DOHH2 (cell line): ENCODE measurements at regions not wholly inside any gene's neighbourhood (a gene's known extent, or its start where the extent isn't known, plus 50 kb on each side); places are given as distances from the start of the nearest gene placed in this dataset.
"Not testable (repeated sequence)": the region's sequence is repeated elsewhere in the genome, so short reads cannot be mapped to it uniquely, and the experiment has no call there.

Experiments used
- H3F3A ChIP-seq: fragments of 200-600 bp; sonication (generic), shearing (Covaris generic); 2 replicates; pipeline ENCODE4 v1.6.0; 2016; ENCODE audit warnings: antibody characterized with exemption, mild to moderate bottlenecking; ENCODE audit not compliant: control insufficient read depth, insufficient read depth
- H3K27ac ChIP-seq: fragments of 200-600 bp; sonication (generic); 2 replicates; pipeline ENCODE4 v1.5.1; 2014; ENCODE audit warnings: low read depth, mild to moderate bottlenecking, low read length, moderate library complexity
- H3K27me3 ChIP-seq: fragments of 200-600 bp; sonication (generic); 2 replicates; pipeline ENCODE4 v1.6.1; 2014; ENCODE audit warnings: mild to moderate bottlenecking, low read length, mixed read lengths; ENCODE audit not compliant: control insufficient read depth
- H3K36me3 ChIP-seq: fragments of 200-600 bp; sonication (generic); 2 replicates; pipeline ENCODE4 v1.6.1; 2014; ENCODE audit warnings: mild to moderate bottlenecking, low read length, moderate library complexity, mixed read lengths; ENCODE audit not compliant: control insufficient read depth
- H3K4me1 ChIP-seq: fragments of 200-600 bp; sonication (generic); 2 replicates; pipeline ENCODE4 v1.6.1; 2014; ENCODE audit warnings: mild to moderate bottlenecking, low read length, mixed read lengths; ENCODE audit not compliant: control insufficient read depth
- H3K4me2 ChIP-seq: fragments of 200-600 bp; sonication (generic); 2 replicates; pipeline ENCODE4 v1.6.0; 2014; ENCODE audit warnings: mild to moderate bottlenecking, low read length, moderate library complexity
- H3K4me3 ChIP-seq: fragments of 200-600 bp; sonication (generic); 2 replicates; pipeline ENCODE4 v1.5.1; 2014; ENCODE audit warnings: mild to moderate bottlenecking, low read length, mixed read lengths
- H3K79me2 ChIP-seq: fragments of 200-600 bp; sonication (generic); 2 replicates; pipeline ENCODE4 v1.6.1; 2014; ENCODE audit warnings: mild to moderate bottlenecking, low read length, mixed read lengths; ENCODE audit not compliant: control insufficient read depth
- H3K9me2 ChIP-seq: fragments of 200-600 bp; sonication (generic); replicated peaks from 2 replicates; pipeline ENCODE4 v1.6.1; 2014; ENCODE audit warnings: mild to moderate bottlenecking, low read length, mixed read lengths; ENCODE audit not compliant: control insufficient read depth
- H3K9me3 ChIP-seq: fragments of 200-600 bp; sonication (generic); 2 replicates; pipeline ENCODE4 v1.6.1; 2014; ENCODE audit warnings: antibody characterized with exemption, low read length, mixed read lengths; ENCODE audit not compliant: control insufficient read depth, insufficient read depth
- H4K20me1 ChIP-seq: fragments of 200-600 bp; sonication (generic); 2 replicates; pipeline ENCODE4 v1.6.0; 2014; ENCODE audit warnings: low read depth, mild to moderate bottlenecking, antibody characterized with exemption, low read length, moderate library complexity; ENCODE audit not compliant: control insufficient read depth, insufficient read depth
- CTCF ChIP-seq: fragments of 200-600 bp; sonication (generic); IDR thresholded peaks from one replicate; pipeline ENCODE4 v1.5.1; 2014; ENCODE audit warnings: antibody characterized with exemption, mild to moderate bottlenecking, low read depth, low read length; ENCODE audit not compliant: poor library complexity, severe bottlenecking
- EZH2phosphoT487 ChIP-seq: fragments of 200-600 bp; sonication (generic); IDR thresholded peaks from 2 replicates; pipeline ENCODE4 v1.6.1; 2017; ENCODE audit warnings: borderline replicate concordance, mild to moderate bottlenecking, antibody characterized with exemption, low read length, moderate library complexity, mixed read lengths

GRCh38 chr14:101683365-101683764 lies 78.1 kb upstream of the PPP2R5C start:
- Histone ChIP-seq H3K9me2 (no peaks in the 10 kb centered on the region), H3K36me3 (no peaks in the 10 kb centered on the region), H3F3A (no peaks in the 10 kb centered on the region), H3K9me3 (no peaks in the 10 kb centered on the region), H3K4me3 (no peak overlapping the region), H3K27ac (no peak overlapping the region), H3K4me1 (no peaks in the 10 kb centered on the region), H4K20me1 (no peaks in the 10 kb centered on the region), H3K79me2 (no peaks in the 10 kb centered on the region), H3K4me2 (no peak overlapping the region), H3K27me3 (peaks cover 6% of the 10 kb centered on the region)
- TF ChIP-seq CTCF (no peak), EZH2phosphoT487 (no peak)

- H3K9me2 ChIP-seq = no peaks in the 10 kb centered on the region
- H3K4me2 ChIP-seq = no peak overlapping the region
- H3K4me1 ChIP-seq = no peaks in the 10 kb centered on the region
- H3K4me3 ChIP-seq = no peak overlapping the region
- H3K27me3 ChIP-seq = peaks cover 6% of the 10 kb centered on the region; the same call in 1 of the 2 replicates
- no peaks in the 10 kb centered on the region for H3K9me3 ChIP-seq
- H3F3A ChIP-seq = no peaks in the 10 kb centered on the region
- no peaks in the 10 kb centered on the region for H4K20me1 ChIP-seq
- TF ChIP-seq EZH2phosphoT487 (no peak), CTCF (no peak)
- no peak overlapping the region for H3K27ac ChIP-seq
- no peaks in the 10 kb centered on the region for H3K36me3 ChIP-seq
- no peaks in the 10 kb centered on the region for H3K79me2 ChIP-seq
These were observed 73.6 kb upstream of the PPP2R5C start for GRCh38 chr14:101687756-101688546.

- peaks cover 6% of the 10 kb centered on the region; the same call in 1 of the 2 replicates for H3K27me3 ChIP-seq
- no peaks in the 10 kb centered on the region for H3K9me3 ChIP-seq
- no peaks in the 10 kb centered on the region for H3K36me3 ChIP-seq
- H3K9me2 ChIP-seq = no peaks in the 10 kb centered on the region
- no peaks in the 10 kb centered on the region for H3K4me1 ChIP-seq
- no peak overlapping the region for H3K4me3 ChIP-seq
- H4K20me1 ChIP-seq = no peaks in the 10 kb centered on the region
- H3K4me2 ChIP-seq = no peak overlapping the region
- TF ChIP-seq EZH2phosphoT487 = no peak
- TF ChIP-seq CTCF = no peak
- no peak overlapping the region for H3K27ac ChIP-seq
- no peaks in the 10 kb centered on the region for H3K79me2 ChIP-seq
- H3F3A ChIP-seq = no peaks in the 10 kb centered on the region
These were observed 72.4 kb upstream of the PPP2R5C start for GRCh38 chr14:101689039-101689501.

- not testable (repeated sequence) for H3K4me2 ChIP-seq, H3K27ac ChIP-seq, H3F3A ChIP-seq, H3K4me3 ChIP-seq, H3K36me3 ChIP-seq, H3K79me2 ChIP-seq, H3K27me3 ChIP-seq, H3K9me2 ChIP-seq, H3K4me1 ChIP-seq, H3K9me3 ChIP-seq, H4K20me1 ChIP-seq
These were observed 71.5 kb upstream of the PPP2R5C start for GRCh38 chr14:101689966-101690365.
